ENCODE measurements at regions not wholly inside any gene's neighbourhood (a gene's known extent, or its start where the extent isn't known, plus 50 kb on each side); places are given as distances from the start of the nearest gene placed in this dataset.

DNA sequence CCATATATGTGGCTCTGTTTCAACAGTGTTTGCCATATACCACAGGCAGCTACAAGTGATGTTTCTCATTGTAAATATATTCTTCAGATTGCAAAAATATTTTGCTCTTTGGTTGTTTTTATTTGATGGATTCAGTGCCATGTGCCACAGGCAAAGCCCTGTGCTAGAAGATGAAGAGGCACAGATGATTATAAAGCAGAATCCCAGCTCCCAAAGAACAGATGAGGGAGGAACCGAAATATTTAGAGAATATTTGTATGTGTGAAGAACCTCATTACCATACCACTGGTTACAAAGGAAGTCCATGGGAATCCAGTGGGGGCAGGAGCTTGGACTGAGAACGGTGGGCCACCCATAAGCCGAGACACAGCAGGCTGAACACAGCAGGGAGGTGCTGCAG, 143.8 kb upstream of the NDUFV2 start (continued):
- TF ChIP-seq, protein P1, sequence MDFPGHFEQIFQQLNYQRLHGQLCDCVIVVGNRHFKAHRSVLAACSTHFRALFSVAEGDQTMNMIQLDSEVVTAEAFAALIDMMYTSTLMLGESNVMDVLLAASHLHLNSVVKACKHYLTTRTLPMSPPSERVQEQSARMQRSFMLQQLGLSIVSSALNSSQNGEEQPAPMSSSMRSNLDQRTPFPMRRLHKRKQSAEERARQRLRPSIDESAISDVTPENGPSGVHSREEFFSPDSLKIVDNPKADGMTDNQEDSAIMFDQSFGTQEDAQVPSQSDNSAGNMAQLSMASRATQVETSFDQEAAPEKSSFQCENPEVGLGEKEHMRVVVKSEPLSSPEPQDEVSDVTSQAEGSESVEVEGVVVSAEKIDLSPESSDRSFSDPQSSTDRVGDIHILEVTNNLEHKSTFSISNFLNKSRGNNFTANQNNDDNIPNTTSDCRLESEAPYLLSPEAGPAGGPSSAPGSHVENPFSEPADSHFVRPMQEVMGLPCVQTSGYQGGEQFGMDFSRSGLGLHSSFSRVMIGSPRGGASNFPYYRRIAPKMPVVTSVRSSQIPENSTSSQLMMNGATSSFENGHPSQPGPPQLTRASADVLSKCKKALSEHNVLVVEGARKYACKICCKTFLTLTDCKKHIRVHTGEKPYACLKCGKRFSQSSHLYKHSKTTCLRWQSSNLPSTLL (IDR thresholded peaks at IDR 0.05), result no peak

DNA sequence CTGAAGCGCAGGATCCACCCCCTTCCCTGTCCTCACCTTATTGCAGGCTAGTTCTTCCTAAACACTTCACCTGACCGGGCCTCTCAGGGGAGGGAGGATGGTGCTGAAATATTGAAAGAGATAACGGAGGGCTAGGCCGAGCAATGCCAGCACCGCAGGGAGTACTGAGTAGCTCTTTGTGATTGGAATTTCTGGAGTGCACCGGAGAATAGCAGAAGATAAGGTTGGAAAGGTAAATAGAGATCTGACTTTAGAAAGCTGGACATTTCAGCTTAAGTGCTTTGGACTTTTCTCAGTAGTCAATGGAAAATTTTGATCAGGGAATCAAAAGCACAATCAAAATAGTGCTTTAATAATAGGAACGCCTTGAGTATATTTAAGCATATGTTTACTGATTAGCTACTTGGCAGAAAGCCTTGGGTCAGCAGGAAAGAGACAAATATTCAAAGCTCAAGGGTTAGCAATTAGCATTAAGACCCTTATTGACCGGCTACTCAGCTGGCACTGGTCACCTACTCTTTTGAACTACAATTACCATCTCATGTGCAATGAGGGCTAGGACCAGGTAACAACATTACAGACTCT, 142.9 kb upstream of the NDUFV2 start:
- intact Hi-C loops (cut with micrococcal nuclease) (no loop called here), in situ Hi-C loops (cut with MboI) (no loop called here)
- no peak for FAIRE-seq
- ChIA-PET CTCF (ENCODE audit: low intra/inter-chr PET ratio) (no interaction called here), POLR2A (interaction anchor here (0.7 to 1.3 kb wide), 3 partner anchors 10 to 21 kb away, joined by 3 to 10 read pairs (median 3); no protein-coding TSS in a partner anchor)
- Histone ChIP-seq H3K27me3 (ENCODE audit: control insufficient read depth in 2 of 2, insufficient read depth in 2 of 2, low read length in 2 of 2) (no peaks in the 10 kb centered on the region; a peak in 1 of 5 replicates), H4K20me1 (replicated peaks; ENCODE audit: control insufficient read depth, insufficient read depth, low read length) (no peaks in the 10 kb centered on the region), H3K4me2 (ENCODE audit: insufficient read depth, low read length) (no peak overlapping the region), H3K79me2 (ENCODE audit: control insufficient read depth, insufficient read depth, low read length) (no peaks in the 10 kb centered on the region), H3K9me3 (replicated peaks; ENCODE audit: control insufficient read depth, insufficient read depth, low read depth, low read length) (no peaks in the 10 kb centered on the region), H3K9ac (ENCODE audit: insufficient read depth in 1 of 2, low read depth in 2 of 2, low read length in 2 of 2) (no peak overlapping the region), H3K27ac (ENCODE audit: extremely low read depth, low read depth, low read length) (no peak overlapping the region), H3K36me3 (ENCODE audit: control insufficient read depth, insufficient read depth, low read length) (no peaks in the 10 kb centered on the region), H2AFZ (ENCODE audit: low read depth, low read length) (no peak overlapping the region), H3K9me1 (ENCODE audit: control insufficient read depth, insufficient read depth, low read length) (no peaks in the 10 kb centered on the region), H3K4me3 (no peak overlapping the region), H3K4me1 (replicated peaks in 1 of 2; ENCODE audit: control insufficient read depth in 2 of 2, insufficient read depth in 2 of 2, low read length in 2 of 2) (peaks cover 3 to 11% of the 10 kb centered on the region in 2 experiments; a peak in 3 of 5 replicates)
- no peak for DNase-seq (ENCODE audit: extremely low read depth in 1 of 4, low spot score in 3 of 4)
- peak; percentile 44; the same call in 2 of the 3 replicates for ATAC-seq
- no TSS peak for BruUV-seq (replicated peaks)
- WGBS (ENCODE audit: insufficient coverage, low coverage, missing lambda C conversion rate), result 23% methylated on average over 8 of the region's 8 CpGs
- TF ChIP-seq KLF10 (CRISPR knock-in tag; IDR thresholded peaks at IDR 0.05), result no peak
- peak; percentile 14; the same call in 1 of the 2 replicates for TF ChIP-seq ARID1B (IDR thresholded peaks at IDR 0.05)
- peak; percentile 33 for TF ChIP-seq MEIS2 (IDR thresholded peaks at IDR 0.05; ENCODE audit: partially characterized antibody)
- TF ChIP-seq POLR2AphosphoS5 (IDR thresholded peaks at IDR 0.05; ENCODE audit: control insufficient read depth, insufficient read depth, low read depth, low read length), result no peak
- TF ChIP-seq, protein P2, sequence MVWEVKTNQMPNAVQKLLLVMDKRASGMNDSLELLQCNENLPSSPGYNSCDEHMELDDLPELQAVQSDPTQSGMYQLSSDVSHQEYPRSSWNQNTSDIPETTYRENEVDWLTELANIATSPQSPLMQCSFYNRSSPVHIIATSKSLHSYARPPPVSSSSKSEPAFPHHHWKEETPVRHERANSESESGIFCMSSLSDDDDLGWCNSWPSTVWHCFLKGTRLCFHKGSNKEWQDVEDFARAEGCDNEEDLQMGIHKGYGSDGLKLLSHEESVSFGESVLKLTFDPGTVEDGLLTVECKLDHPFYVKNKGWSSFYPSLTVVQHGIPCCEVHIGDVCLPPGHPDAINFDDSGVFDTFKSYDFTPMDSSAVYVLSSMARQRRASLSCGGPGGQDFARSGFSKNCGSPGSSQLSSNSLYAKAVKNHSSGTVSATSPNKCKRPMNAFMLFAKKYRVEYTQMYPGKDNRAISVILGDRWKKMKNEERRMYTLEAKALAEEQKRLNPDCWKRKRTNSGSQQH (CRISPR knock-in tag; IDR thresholded peaks at IDR 0.05), result no peak

Data from K562 (cell line).